Neural crest cell (in vitro differentiated cells): ENCODE measurements at regions not wholly inside any gene's neighbourhood (a gene's known extent, or its start where the extent isn't known, plus 50 kb on each side); places are given as distances from the start of the nearest gene placed in this dataset.

Experiments used
- DNase-seq: peaks from one replicate; pipeline ENCODE4 v3.0.0; 2021; ENCODE audit warnings: low read depth, mixed read lengths, low spot score
- H3K27ac Mint-ChIP-seq: one replicate; pipeline ENCODE4 v1.8.0; 2021; ENCODE audit warnings: mild to moderate bottlenecking, mixed read lengths; ENCODE audit not compliant: unreplicated experiment
- H3K27me3 Mint-ChIP-seq: 2 replicates; pipeline ENCODE4 v1.8.0; 2021; ENCODE audit warnings: low read depth, mild to moderate bottlenecking, mixed read lengths
- H3K36me3 Mint-ChIP-seq: 2 replicates; pipeline ENCODE4 v1.8.0; 2021; ENCODE audit warnings: low read depth, mild to moderate bottlenecking, mixed read lengths
- H3K4me1 Mint-ChIP-seq: 2 replicates; pipeline ENCODE4 v1.8.0; 2021; ENCODE audit warnings: mixed read lengths
- H3K4me3 Mint-ChIP-seq: one replicate; pipeline ENCODE4 v1.8.0; 2021; ENCODE audit warnings: mild to moderate bottlenecking, mixed read lengths
- H3K9me3 Mint-ChIP-seq: 2 replicates; pipeline ENCODE4 v1.8.0; 2021; ENCODE audit warnings: mixed read lengths
- CTCF ChIP-seq: fragments of 200-600 bp; sonication (generic); conservative IDR thresholded peaks from 2 replicates; pipeline ENCODE4 v1.5.0; 2021; ENCODE audit warnings: antibody characterized with exemption, mild to moderate bottlenecking

DNA sequence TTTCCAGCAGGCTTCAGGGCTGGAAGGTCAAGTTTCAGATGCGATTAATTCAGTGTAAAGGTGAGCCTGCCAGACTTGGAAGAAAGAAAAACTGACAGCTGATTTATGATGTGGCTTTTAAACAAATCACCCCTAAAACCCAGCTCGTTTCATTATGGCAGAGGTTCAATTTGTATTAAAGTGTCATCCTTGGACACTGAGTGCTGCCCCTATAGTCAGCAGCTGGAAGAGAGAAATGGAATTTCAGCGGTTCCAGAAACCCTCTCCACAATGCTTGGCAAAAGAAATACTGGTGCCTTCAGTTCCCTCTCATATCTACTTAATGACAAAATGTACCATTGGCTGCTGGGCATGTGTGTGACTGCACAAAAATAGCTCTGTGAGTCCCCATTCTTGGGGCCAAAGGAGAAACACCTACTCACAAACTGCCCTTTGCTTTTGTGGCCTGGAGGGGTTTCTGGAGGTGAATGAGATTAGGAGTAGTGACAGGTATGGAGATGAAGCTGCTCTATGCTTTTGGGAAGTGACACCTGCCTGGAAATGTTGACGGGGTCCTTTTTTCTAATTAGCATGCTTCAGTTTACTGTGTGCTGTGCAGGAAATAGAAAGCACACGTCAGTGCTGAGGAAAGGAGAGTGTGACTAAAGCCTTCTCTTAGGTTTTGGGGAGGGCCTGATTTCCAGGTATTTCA is 95.1 kb upstream of the TSPAN2 start:
- TF ChIP-seq CTCF, result no peak
- Mint-ChIP-seq H3K4me1 (peaks cover 5% of the 10 kb centered on the region), H3K9me3 (no peaks in the 10 kb centered on the region), H3K27me3 (no peaks in the 10 kb centered on the region), H3K4me3 (no peak overlapping the region), H3K36me3 (no peaks in the 10 kb centered on the region), H3K27ac (no peak overlapping the region)
- DNase-seq, result no peak

DNA sequence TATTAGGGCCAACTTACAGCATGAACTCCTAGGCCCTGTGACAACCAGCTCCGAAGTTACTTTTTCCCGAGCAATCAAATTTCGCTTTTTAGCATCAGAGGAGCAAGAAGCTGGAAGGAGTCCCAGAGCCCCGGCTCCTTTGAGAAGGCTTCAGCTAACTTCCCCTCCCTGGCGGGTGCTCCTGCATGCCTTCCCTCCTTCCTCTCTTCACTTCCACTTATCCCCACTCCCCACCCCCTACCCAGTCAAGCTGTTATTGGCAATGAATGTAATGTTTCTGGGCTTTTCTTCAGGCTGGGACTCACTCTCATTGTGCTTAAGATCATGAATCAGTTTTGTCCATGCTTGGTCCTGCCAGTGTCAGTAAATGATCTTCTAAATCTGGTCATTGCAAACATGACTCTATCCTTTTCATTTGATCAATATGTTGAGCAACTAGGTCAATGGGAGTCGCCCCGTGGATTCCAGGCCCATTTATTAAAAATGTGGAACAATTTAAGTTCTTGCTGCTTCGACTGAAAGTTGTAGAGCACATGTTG is 94.5 kb upstream of the TSPAN2 start:
- Mint-ChIP-seq H3K4me1 (no peaks in the 10 kb centered on the region), H3K4me3 (no peak overlapping the region), H3K36me3 (no peaks in the 10 kb centered on the region), H3K27me3 (no peaks in the 10 kb centered on the region), H3K9me3 (no peaks in the 10 kb centered on the region), H3K27ac (no peak overlapping the region)
- no peak for DNase-seq
- no peak for TF ChIP-seq CTCF

DNA sequence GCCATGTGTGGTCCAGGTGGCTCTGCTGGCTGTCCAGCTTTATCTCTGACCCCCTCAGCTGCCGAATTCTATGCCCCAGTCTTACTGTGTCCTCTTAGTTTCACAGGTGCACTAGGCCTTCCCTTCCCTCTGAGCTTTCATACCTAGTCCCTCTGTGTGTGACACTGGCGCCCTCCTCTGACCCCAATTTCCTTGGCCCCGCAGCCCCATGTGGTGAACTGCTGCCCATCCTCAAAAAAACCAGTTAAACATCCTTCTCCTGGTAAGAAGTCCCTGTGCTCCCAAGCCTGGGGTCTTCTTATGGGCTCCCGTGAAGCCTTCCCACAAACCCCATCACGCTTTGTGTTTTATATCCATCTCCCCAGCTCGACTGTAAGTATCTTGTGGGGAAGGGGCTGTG is 93.9 kb upstream of the TSPAN2 start:
- TF ChIP-seq CTCF, result no peak
- no peak for DNase-seq
- Mint-ChIP-seq H3K4me1 (no peaks in the 10 kb centered on the region), H3K4me3 (no peak overlapping the region), H3K9me3 (no peaks in the 10 kb centered on the region), H3K27me3 (no peaks in the 10 kb centered on the region), H3K36me3 (no peaks in the 10 kb centered on the region), H3K27ac (peak overlapping the region; percentile 16)

DNA sequence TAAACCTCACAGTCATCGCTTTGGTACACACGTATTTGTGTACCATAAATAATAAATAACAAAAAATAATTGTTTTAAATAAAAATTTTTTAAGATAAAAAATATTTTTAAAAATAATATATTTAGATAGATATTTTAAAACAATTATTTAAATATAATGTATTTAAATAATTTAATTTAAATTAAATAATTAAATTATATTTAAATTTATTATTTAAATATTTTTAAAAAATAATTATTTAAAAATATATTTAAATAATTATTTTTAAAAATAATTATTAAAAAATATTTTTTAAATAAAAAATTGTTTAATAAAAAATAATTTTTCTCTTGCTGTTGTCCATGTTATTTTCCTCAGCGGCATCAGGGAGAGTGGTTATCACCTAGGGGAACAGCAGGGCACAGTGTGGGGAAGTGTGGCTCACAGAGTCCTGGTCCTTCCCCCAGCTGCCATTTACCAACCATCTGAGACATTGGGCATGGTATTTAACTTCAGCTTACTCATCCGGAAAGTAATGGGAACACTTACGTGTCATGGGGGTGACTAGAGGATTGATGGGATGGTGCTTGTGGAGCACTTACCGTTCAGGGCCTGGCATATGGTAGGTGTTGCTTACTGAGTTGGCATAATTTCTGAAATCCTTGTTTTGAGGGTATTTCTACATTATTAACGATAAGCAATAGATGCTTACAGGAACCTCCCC is 92.9 kb upstream of the TSPAN2 start:
- Mint-ChIP-seq H3K27ac (no peak overlapping the region), H3K9me3 (no peaks in the 10 kb centered on the region), H3K27me3 (no peaks in the 10 kb centered on the region), H3K36me3 (no peaks in the 10 kb centered on the region), H3K4me3 (no peak overlapping the region), H3K4me1 (no peaks in the 10 kb centered on the region)
- no peak for TF ChIP-seq CTCF
- no peak for DNase-seq

DNA sequence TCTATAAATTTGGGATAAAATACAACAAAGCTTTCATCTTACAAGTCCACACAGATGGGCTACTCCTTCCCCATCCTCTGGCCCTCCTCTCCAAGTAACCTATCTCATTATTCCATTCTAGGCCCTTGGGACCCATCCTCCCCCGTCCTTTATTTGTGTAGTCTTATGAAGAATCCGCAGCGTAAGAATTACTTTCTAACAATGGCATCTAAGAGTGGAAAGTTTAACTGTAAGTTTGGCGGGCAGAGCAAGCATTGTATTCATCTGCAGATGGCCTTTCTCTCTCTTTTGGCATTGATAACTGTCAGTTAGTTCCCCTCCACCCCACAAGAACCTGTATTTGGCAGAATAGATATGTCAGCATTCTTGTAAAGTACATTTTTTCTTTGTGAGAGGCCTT is 91.9 kb upstream of the TSPAN2 start:
- Mint-ChIP-seq H3K27me3 (no peaks in the 10 kb centered on the region), H3K4me1 (no peaks in the 10 kb centered on the region), H3K27ac (no peak overlapping the region), H3K4me3 (no peak overlapping the region), H3K9me3 (no peaks in the 10 kb centered on the region), H3K36me3 (no peaks in the 10 kb centered on the region)
- TF ChIP-seq CTCF, result no peak
- no peak for DNase-seq
